Cardiac muscle cell (in vitro differentiated cells and primary cell): ENCODE measurements at regions not wholly inside any gene's neighbourhood (a gene's known extent, or its start where the extent isn't known, plus 50 kb on each side); places are given as distances from the start of the nearest gene placed in this dataset.

Experiments
- DNase-seq, 2 donors: peaks; one replicate each; pipeline versions ENCODE4 v3.0.0 to v3.0.0-alpha.2; 2010 to 2017; ENCODE audit warnings: low read depth in 1 of 2, low spot score in 1 of 2
- H3K27ac ChIP-seq: fragments of 200-600 bp; sonication (generic); 2 replicates; pipeline ENCODE4 v1.5.1; 2016
- H3K27me3 ChIP-seq: fragments of 200-600 bp; sonication (generic); 2 replicates; pipeline ENCODE4 v1.6.0; 2016; ENCODE audit warnings: control low read depth
- H3K36me3 ChIP-seq: fragments of 200-600 bp; sonication (generic); 2 replicates; pipeline ENCODE4 v1.5.1; 2016; ENCODE audit warnings: control low read depth
- H3K4me1 ChIP-seq: fragments of 200-600 bp; sonication (generic); 2 replicates; pipeline ENCODE4 v1.8.1; 2017; ENCODE audit warnings: low read depth, mild to moderate bottlenecking, mixed run types
- H3K4me3 ChIP-seq: fragments of 200-600 bp; sonication (generic); 2 replicates; pipeline ENCODE4 v1.5.1; 2016; ENCODE audit warnings: mild to moderate bottlenecking
- H3K9me3 ChIP-seq: fragments of 200-600 bp; sonication (generic); 2 replicates; pipeline ENCODE4 v1.5.1; 2017; ENCODE audit warnings: low read depth, mild to moderate bottlenecking, control low read depth
- TF ChIP-seq, protein P1 (sequence below): IDR thresholded peaks from 2 replicates; pipeline ENCODE4 v1.5.1; 2012; ENCODE audit warnings: low read depth, mild to moderate bottlenecking, low read length

DNA sequence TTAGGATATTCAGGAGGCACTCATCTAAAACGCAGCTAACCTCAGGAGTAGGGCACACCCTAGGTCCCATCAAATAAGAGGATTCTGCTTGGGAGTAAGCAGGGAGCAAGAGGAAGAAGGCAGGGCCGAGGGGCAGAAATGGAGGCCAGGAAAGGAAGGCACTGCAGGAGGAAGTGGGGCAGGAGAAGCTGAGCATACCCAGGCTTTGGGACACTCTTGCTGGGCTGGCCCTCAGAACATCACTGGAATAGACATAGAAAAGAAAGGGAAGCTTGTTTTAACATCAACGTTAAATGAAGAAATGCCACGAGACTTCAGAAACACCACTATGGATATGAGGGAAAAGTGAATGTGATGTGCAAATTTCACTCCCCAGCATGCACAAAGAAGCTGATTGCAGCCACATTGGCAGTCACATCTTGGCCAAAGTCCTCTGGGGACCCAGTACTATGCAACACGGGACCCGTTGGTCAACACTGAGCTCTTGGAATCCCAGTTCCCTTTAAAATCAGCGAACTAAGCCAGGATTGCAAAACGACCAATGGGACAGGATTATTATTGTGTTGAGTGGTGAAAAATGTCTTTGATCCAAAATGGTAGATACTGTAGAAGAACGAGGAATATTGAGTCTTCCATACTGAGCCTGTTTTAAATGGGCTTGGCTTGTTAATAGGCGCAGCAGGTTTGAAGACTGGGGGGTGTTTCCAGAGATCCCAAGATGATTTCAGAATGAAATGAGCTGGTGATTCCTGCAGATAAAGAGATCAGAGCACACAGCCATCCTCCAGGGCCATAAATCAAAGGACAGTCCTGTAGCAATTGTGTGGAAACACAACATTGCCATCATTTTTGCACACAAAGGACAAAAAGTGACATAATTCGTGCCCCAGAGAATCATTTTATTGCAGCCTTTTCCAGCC lies 152.4 kb downstream of the TOMM20 start:
- H3K9me3 ChIP-seq, result no peaks in the 10 kb centered on the region
- H3K27ac ChIP-seq, result no peak overlapping the region
- no peak overlapping the region for H3K4me3 ChIP-seq
- DNase-seq, result no peak
- no peaks in the 10 kb centered on the region for H3K27me3 ChIP-seq
- peaks cover 34% of the 10 kb centered on the region for H3K4me1 ChIP-seq
- H3K36me3 ChIP-seq, result no peaks in the 10 kb centered on the region
- TF ChIP-seq, protein P1, sequence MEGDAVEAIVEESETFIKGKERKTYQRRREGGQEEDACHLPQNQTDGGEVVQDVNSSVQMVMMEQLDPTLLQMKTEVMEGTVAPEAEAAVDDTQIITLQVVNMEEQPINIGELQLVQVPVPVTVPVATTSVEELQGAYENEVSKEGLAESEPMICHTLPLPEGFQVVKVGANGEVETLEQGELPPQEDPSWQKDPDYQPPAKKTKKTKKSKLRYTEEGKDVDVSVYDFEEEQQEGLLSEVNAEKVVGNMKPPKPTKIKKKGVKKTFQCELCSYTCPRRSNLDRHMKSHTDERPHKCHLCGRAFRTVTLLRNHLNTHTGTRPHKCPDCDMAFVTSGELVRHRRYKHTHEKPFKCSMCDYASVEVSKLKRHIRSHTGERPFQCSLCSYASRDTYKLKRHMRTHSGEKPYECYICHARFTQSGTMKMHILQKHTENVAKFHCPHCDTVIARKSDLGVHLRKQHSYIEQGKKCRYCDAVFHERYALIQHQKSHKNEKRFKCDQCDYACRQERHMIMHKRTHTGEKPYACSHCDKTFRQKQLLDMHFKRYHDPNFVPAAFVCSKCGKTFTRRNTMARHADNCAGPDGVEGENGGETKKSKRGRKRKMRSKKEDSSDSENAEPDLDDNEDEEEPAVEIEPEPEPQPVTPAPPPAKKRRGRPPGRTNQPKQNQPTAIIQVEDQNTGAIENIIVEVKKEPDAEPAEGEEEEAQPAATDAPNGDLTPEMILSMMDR, result no peak

DNA sequence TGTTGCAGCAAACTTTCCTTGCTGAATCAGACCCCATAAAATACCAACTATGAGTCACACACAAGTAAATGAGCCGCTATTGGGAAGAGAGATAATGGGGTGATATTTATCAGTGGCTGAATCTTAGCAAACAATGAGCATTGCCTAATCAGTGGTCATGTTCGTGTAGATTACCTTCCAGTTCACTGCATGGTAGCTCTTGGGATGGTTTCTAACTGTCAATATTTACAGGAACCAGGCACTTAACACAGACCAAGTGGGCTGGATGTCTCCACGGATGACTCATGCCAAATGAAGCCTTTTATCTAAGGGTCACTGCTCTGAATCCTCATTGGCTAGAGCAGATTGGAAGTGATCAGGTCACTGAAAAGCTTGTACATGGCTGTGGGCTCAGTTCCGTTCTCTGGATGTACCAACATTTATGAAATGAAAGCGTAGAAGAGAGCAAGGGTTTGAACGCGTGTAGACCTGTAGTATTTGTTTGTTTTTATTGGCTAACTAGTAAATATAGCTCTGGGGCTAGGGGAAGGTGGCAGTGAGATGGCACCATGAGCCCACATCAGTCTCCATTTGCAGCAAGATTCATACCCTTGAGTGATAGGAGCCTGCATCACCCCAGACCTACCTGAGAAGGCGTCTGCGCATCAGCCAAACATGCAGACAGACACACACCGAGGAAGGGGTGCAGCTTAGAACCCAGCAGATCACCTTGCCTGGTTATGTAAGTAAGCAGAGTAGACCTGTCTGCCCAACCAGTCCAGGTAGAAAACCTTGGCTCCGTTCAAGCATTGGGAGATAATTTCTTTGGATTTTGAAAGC lies 153.3 kb downstream of the TOMM20 start:
- Histone ChIP-seq H3K27ac (peak overlapping the region; percentile 78), H3K4me1 (peaks cover 42% of the 10 kb centered on the region), H3K9me3 (no peaks in the 10 kb centered on the region), H3K27me3 (no peaks in the 10 kb centered on the region), H3K36me3 (no peaks in the 10 kb centered on the region), H3K4me3 (no peak overlapping the region)
- TF ChIP-seq, protein P1, result no peak
- peak in 1 of 2 donors; percentile 93 for DNase-seq

- H3K9me3 ChIP-seq, result no peaks in the 10 kb centered on the region
- no peaks in the 10 kb centered on the region for H3K27me3 ChIP-seq
- TF ChIP-seq, protein P1, result no peak
- no peak overlapping the region for H3K4me3 ChIP-seq
- peaks cover 50% of the 10 kb centered on the region for H3K4me1 ChIP-seq
- H3K36me3 ChIP-seq, result no peaks in the 10 kb centered on the region
- peak overlapping the region; percentile 78 for H3K27ac ChIP-seq
- DNase-seq, result no peak
Measured at GRCh38 chr1:234973426-234974250, 155.0 kb downstream of the TOMM20 start.

- DNase-seq, result no peak
- Histone ChIP-seq H3K27ac (no peak overlapping the region), H3K27me3 (no peaks in the 10 kb centered on the region), H3K4me1 (peaks cover 46% of the 10 kb centered on the region), H3K36me3 (no peaks in the 10 kb centered on the region), H3K9me3 (no peaks in the 10 kb centered on the region), H3K4me3 (no peak overlapping the region)
- TF ChIP-seq, protein P1, result no peak
Measured at GRCh38 chr1:234972411-234973191, 156.0 kb downstream of the TOMM20 start.
